ENCODE measurements at regions not wholly inside any gene's neighbourhood (a gene's known extent, or its start where the extent isn't known, plus 50 kb on each side); places are given as distances from the start of the nearest gene placed in this dataset.

DNA sequence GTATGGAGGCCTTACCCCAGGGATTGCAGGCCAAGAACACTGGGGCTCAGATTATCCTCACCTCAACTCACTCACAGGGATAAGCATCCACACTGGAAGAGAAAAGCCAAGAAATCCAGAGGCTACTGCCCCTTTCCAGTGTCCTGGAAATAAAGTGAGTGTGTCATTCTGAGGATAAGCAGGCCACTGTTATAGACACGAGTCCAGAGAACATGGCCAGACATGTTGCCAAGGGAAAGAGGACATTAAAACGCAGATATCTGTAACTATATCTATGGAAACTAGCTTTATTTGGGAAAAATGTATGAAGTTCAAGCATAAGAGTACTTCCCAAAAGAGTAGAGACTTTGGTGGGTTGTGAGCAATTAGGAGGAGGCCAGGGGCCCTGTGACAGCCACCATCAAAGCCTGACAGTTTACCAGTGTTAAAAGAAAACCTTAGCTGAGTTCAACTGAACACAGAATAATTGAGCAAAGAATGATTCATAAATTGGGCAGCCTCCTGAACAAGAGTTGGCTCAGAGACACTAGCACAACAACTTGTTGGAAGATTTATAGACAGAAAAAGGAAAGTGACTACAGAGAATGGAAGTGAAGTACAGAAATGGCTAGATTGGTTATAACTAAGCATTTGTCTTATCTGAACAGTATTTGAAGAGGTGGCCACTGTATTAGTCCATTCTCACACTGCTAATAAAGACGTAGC is 1222.2 kb downstream of the STIM2 start:
- TF ChIP-seq POLR2AphosphoS5 (IDR thresholded peaks at IDR 0.05; ENCODE audit: low read depth, low read length) (no peak), TAF1 (IDR thresholded peaks at IDR 0.05; ENCODE audit: borderline replicate concordance, low read depth, low read length) (no peak)
